Fibroblast of mammary gland (primary cell): ENCODE measurements at regions not wholly inside any gene's neighbourhood (a gene's known extent, or its start where the extent isn't known, plus 50 kb on each side); places are given as distances from the start of the nearest gene placed in this dataset.

ENCODE experiments used
- DNase-seq: peaks from one replicate; pipeline ENCODE4 v3.0.0-alpha.2; 2010; ENCODE audit warnings: low read depth
- H3K4me3 ChIP-seq: 2 replicates; pipeline ENCODE4 v1.5.1; 2011; ENCODE audit warnings: low read depth, mild to moderate bottlenecking, low read length, moderate library complexity; ENCODE audit not compliant: control insufficient read depth
- CTCF ChIP-seq: conservative IDR thresholded peaks from 2 replicates; pipeline ENCODE4 v1.5.1; 2011; ENCODE audit warnings: low read depth, low read length, inconsistent platforms; ENCODE audit not compliant: control insufficient read depth, insufficient read depth

DNA sequence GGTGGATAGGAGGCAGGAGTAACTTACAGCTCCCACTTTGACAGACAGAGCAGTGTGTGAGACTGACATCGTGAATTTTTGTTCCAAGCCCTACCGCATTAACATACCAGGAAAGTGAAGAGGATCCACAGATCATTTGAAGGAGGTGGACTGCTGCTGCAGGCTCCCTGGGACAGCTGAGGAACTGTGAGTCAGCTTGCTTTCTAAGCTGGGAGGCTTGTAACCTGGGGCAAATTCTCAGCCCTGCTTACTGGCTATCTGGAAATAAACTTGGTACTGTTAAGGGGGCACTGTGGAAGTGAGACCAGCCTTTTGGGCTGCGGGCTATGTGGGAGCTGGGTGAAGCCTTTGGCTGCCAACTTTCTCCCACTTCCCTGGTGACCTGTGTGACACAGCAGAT lies 1202.5 kb downstream of the DNAJB9 start:
- DNase-seq: no peak
- no peak overlapping the region for H3K4me3 ChIP-seq
- no peak for TF ChIP-seq CTCF

GRCh38 chr7:109782806-109783205 lies 1213.1 kb downstream of the DNAJB9 start:
- no peak overlapping the region for H3K4me3 ChIP-seq
- DNase-seq: no peak
- no peak for TF ChIP-seq CTCF

DNA sequence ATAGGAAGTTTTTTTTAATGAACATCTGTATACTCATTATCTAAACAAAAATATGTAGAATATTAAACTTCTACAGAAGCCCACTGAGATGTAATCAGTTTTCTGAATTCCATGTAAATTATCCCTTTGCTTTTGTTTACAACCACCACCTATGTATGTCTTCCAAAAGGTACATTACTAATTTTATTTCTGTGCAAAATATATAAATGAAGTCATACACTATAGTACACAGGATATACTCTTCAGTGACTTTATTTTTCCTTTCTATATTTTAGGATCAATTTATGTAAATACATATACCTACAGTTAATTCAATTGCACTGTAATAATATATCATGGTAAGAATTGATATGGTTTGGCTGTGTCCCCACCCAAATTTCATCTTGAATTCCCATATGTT lies 1236.9 kb downstream of the DNAJB9 start:
- DNase-seq: no peak
- no peak overlapping the region for H3K4me3 ChIP-seq
- TF ChIP-seq CTCF: no peak

- H3K4me3 ChIP-seq: no peak overlapping the region
- DNase-seq: no peak
- no peak for TF ChIP-seq CTCF
Measured at GRCh38 chr7:109821156-109821555, 1251.5 kb downstream of the DNAJB9 start.

GRCh38 chr7:109834851-109835250 lies 1256.1 kb upstream of the LRRN3 start:
- no peak for TF ChIP-seq CTCF
- no peak overlapping the region for H3K4me3 ChIP-seq
- no peak for DNase-seq

GRCh38 chr7:109835577-109835976 lies 1255.3 kb upstream of the LRRN3 start:
- no peak for DNase-seq
- no peak for TF ChIP-seq CTCF
- no peak overlapping the region for H3K4me3 ChIP-seq

DNA sequence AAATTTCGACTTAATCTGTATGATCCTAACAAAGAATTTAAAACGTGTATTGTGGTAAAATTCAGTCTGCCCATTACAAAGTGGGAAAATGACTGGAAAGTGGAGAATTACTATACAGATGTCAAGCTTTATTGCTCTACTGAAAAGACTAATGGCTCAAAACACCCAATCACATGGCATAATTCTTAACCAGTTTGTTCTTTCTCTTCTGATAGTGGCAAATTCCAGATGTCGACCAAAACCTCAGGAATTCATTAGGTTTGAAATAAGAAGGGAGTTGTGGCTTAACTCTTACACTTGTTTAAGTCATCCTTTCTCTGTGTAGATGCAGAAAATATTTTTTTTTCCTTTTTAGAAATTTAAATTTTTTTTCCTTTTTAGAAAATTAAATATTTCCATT lies 1254.9 kb upstream of the LRRN3 start:
- no peak for TF ChIP-seq CTCF
- DNase-seq: no peak
- H3K4me3 ChIP-seq: no peak overlapping the region
